Peyer's patch (tissue), 4 donors: ENCODE measurements at regions not wholly inside any gene's neighbourhood (a gene's known extent, or its start where the extent isn't known, plus 50 kb on each side); places are given as distances from the start of the nearest gene placed in this dataset.

ENCODE experiments used
- POLR2A ChIP-seq, 2 donors: fragments of 450-650 bp; IDR thresholded peaks; one replicate each; pipeline ENCODE4 v1.5.1; 2017; ENCODE audit warnings: antibody characterized with exemption in 2 of 2, mild to moderate bottlenecking in 2 of 2, moderate library complexity in 2 of 2
- TF ChIP-seq, protein P1 (sequence below), 6 experiments: fragments of 450-650 bp in 4 of 6; fragments of 200-600 bp in 2 of 6; sonication (generic) in 1 of 6; IDR thresholded peaks; one replicate each; pipeline ENCODE4 v1.5.1; 2017 to 2019; ENCODE audit warnings: antibody characterized with exemption in 6 of 6, mild to moderate bottlenecking in 3 of 6, moderate library complexity in 1 of 6

DNA sequence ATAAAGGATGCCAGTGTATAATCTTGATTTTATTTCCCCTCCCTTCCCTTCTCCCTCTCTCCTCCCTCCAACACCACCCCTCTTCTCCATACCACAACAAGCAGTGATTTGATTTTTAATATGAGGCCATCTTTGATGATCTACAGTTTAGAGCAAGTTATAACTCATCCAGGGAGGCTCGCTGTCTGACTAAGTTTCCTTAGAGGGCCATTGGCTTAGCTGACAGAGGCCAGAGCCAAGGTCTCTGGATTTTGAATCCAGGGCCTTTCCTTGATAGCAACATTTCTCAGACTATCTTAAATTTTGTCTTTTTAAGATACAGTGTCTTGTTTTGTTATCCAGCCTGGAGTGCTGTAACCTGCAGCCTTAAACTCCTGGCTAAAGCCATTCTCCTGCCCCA lies 431.0 kb upstream of the USP24 start:
- no peak for TF ChIP-seq POLR2A (IDR thresholded peaks at IDR 0.05)
- TF ChIP-seq, protein P1, sequence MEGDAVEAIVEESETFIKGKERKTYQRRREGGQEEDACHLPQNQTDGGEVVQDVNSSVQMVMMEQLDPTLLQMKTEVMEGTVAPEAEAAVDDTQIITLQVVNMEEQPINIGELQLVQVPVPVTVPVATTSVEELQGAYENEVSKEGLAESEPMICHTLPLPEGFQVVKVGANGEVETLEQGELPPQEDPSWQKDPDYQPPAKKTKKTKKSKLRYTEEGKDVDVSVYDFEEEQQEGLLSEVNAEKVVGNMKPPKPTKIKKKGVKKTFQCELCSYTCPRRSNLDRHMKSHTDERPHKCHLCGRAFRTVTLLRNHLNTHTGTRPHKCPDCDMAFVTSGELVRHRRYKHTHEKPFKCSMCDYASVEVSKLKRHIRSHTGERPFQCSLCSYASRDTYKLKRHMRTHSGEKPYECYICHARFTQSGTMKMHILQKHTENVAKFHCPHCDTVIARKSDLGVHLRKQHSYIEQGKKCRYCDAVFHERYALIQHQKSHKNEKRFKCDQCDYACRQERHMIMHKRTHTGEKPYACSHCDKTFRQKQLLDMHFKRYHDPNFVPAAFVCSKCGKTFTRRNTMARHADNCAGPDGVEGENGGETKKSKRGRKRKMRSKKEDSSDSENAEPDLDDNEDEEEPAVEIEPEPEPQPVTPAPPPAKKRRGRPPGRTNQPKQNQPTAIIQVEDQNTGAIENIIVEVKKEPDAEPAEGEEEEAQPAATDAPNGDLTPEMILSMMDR (IDR thresholded peaks at IDR 0.05), result no peak
